ENCODE measurements at regions not wholly inside any gene's neighbourhood (a gene's known extent, or its start where the extent isn't known, plus 50 kb on each side); places are given as distances from the start of the nearest gene placed in this dataset.
A peak's percentile ranks its signal among the peaks of the same experiment; 100 is the strongest.

DNA sequence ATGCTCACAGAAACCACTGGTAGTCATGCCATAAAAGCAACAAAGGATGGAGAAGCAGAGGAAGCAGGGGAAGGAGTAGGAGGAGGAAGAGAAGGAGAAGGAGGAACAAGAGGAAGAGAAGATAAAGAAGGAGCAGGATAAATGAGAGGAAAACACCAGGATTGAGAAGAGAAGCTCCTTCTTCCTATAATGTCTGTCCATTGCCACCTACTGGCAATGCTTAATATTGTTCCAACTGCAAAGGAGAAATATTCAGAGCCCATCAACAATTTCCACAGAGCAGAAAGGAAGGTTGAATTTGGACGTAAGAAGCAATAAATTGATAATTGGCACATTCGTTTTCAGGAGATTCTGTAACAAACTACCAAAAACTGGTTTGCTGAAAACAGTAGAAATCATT lies 898.4 kb downstream of the SLC16A7 start:
- Mint-ChIP-seq H3K9me3 (ENCODE audit: unreplicated experiment) (no peaks in the 10 kb centered on the region), H3K36me3 (ENCODE audit: low read depth, unreplicated experiment) (no peaks in the 10 kb centered on the region), H3K27ac (ENCODE audit: unreplicated experiment) (peak overlapping the region; percentile 8), H3K4me1 (ENCODE audit: unreplicated experiment) (peaks cover 4% of the 10 kb centered on the region), H3K27me3 (ENCODE audit: unreplicated experiment) (no peaks in the 10 kb centered on the region), H3K4me3 (ENCODE audit: unreplicated experiment) (no peak overlapping the region)
- TF ChIP-seq, protein P1, sequence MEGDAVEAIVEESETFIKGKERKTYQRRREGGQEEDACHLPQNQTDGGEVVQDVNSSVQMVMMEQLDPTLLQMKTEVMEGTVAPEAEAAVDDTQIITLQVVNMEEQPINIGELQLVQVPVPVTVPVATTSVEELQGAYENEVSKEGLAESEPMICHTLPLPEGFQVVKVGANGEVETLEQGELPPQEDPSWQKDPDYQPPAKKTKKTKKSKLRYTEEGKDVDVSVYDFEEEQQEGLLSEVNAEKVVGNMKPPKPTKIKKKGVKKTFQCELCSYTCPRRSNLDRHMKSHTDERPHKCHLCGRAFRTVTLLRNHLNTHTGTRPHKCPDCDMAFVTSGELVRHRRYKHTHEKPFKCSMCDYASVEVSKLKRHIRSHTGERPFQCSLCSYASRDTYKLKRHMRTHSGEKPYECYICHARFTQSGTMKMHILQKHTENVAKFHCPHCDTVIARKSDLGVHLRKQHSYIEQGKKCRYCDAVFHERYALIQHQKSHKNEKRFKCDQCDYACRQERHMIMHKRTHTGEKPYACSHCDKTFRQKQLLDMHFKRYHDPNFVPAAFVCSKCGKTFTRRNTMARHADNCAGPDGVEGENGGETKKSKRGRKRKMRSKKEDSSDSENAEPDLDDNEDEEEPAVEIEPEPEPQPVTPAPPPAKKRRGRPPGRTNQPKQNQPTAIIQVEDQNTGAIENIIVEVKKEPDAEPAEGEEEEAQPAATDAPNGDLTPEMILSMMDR (IDR thresholded peaks at IDR 0.05; ENCODE audit: unreplicated experiment) = peak; percentile 69
- DNase-seq (ENCODE audit: low spot score) = peak; percentile 12

DNA sequence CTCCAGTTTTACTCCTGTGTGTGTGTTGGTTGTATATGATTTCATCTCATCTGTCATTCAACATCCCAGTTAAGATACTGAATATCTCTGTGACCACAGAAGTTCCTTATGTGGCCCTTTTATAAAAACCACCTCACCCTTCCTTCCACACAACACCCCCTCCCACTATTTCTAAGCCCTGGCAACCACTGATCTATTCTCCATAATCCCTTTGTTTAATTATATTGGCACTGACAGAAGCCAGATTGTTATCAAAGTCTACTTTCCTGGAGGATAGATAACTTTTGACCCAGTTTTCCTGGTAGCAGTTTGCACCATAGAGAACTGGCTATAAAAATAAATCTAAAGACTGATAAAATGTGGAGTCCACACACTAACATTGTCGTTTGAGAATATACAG lies 902.8 kb downstream of the SLC16A7 start:
- TF ChIP-seq, protein P1 (IDR thresholded peaks at IDR 0.05; ENCODE audit: unreplicated experiment) = no peak
- H3K9me3 Mint-ChIP-seq (ENCODE audit: unreplicated experiment) = no peaks in the 10 kb centered on the region
- no peak overlapping the region for H3K4me3 Mint-ChIP-seq (ENCODE audit: unreplicated experiment)
- DNase-seq (ENCODE audit: low spot score) = no peak
- no peaks in the 10 kb centered on the region for H3K27me3 Mint-ChIP-seq (ENCODE audit: unreplicated experiment)
- H3K36me3 Mint-ChIP-seq (ENCODE audit: low read depth, unreplicated experiment) = no peaks in the 10 kb centered on the region
- peaks cover 4% of the 10 kb centered on the region for H3K4me1 Mint-ChIP-seq (ENCODE audit: unreplicated experiment)
- no peak overlapping the region for H3K27ac Mint-ChIP-seq (ENCODE audit: unreplicated experiment)

DNA sequence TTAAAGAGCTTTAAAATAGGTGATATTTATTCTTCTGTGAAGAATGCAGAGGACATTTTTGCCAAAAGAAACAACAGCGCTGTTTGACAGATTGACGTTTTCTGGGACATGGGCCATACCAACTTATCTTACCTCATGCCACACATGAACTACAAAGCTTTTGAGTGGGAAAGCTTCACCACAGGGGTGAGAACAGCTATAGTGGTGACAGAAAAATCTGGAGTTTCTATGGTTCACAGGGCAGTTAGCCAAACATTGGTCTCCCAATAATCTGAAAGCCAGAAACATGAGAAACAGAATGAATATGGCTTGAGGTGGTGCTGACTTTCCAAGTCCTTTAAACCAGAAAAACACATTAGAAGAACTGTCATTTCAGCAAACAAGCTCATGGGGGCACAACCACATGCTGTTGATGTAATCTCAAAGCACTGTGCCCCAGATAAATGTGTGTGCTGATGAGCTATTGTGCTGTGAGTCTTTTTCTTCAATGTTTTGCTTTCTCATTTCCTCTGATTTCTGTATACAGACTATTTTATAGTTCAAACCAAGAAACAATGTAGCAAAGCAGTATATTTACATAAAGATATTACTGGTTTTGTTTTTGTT lies 905.4 kb downstream of the SLC16A7 start:
- Mint-ChIP-seq H3K9me3 (ENCODE audit: unreplicated experiment) (no peaks in the 10 kb centered on the region), H3K27me3 (ENCODE audit: unreplicated experiment) (peaks cover 1% of the 10 kb centered on the region), H3K36me3 (ENCODE audit: low read depth, unreplicated experiment) (no peaks in the 10 kb centered on the region), H3K4me1 (ENCODE audit: unreplicated experiment) (no peaks in the 10 kb centered on the region), H3K4me3 (ENCODE audit: unreplicated experiment) (no peak overlapping the region), H3K27ac (ENCODE audit: unreplicated experiment) (no peak overlapping the region)
- TF ChIP-seq, protein P1 (IDR thresholded peaks at IDR 0.05; ENCODE audit: unreplicated experiment) = no peak
- DNase-seq (ENCODE audit: low spot score) = no peak

DNA sequence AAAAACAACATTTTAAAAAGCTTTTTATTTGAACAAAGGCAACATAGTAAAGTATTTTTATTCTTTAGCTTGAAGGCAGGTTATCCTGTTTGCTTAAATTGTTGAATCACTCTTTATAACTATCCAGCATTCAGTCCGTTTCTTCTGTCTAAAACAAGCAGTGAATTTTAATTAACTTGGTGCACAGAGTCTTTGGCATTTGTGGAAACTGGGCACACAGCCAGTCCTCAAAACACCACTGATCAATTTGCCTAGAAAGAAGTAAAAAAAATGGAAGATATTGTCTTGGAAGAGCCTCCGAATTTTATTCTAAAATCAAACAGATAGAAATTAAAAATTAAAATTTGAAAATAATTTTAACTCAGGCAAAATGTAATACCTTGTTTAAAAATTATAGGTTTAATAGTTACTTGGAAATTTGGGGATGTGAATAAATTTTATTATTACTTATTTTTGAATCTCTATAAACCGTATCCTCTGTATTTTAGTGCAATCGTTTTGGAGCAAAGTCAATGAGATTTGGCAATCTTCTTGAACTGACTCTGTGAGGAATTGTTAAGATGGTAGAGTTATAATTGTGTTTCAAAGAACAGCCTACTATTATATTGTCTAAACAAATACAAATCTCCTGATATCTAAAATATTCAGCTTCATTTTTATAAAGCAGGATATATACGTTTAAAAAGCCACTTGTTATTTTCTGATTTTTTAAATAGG lies 927.0 kb downstream of the SLC16A7 start:
- Mint-ChIP-seq H3K36me3 (ENCODE audit: low read depth, unreplicated experiment) (no peaks in the 10 kb centered on the region), H3K9me3 (ENCODE audit: unreplicated experiment) (no peaks in the 10 kb centered on the region), H3K27ac (ENCODE audit: unreplicated experiment) (no peak overlapping the region), H3K4me1 (ENCODE audit: unreplicated experiment) (no peaks in the 10 kb centered on the region), H3K27me3 (ENCODE audit: unreplicated experiment) (no peaks in the 10 kb centered on the region), H3K4me3 (ENCODE audit: unreplicated experiment) (no peak overlapping the region)
- DNase-seq (ENCODE audit: low spot score) = no peak
- TF ChIP-seq, protein P1 (IDR thresholded peaks at IDR 0.05; ENCODE audit: unreplicated experiment) = no peak

DNA sequence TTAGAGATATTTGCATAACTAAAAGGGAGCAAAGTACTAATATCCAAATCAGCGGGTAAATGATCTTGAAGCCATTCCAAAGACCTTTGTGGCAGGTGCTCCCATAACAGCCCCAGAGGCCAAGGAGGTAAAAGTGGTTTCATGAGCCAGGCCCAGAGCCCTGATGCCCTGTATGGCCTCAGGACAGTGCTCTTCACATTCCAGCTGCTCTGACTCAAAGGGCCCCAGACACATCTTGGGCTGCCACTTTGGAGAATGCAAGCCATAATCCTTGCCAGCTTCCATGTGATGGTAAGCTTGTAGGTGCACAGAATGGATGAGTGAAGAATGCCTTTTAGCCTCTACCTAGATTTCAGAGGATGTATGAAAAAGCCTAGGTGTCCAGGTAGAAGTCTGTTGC lies 933.4 kb downstream of the SLC16A7 start:
- TF ChIP-seq, protein P1 (IDR thresholded peaks at IDR 0.05; ENCODE audit: unreplicated experiment) = no peak
- no peak for DNase-seq (ENCODE audit: low spot score)
- Mint-ChIP-seq H3K4me1 (ENCODE audit: unreplicated experiment) (no peaks in the 10 kb centered on the region), H3K9me3 (ENCODE audit: unreplicated experiment) (no peaks in the 10 kb centered on the region), H3K36me3 (ENCODE audit: low read depth, unreplicated experiment) (no peaks in the 10 kb centered on the region), H3K27me3 (ENCODE audit: unreplicated experiment) (peaks cover 2% of the 10 kb centered on the region), H3K4me3 (ENCODE audit: unreplicated experiment) (no peak overlapping the region), H3K27ac (ENCODE audit: unreplicated experiment) (no peak overlapping the region)

All from endothelial cell (in vitro differentiated cells).